NCI-H1417 treated with DMSO at 0.1 percent for 48 hours (cell line): ENCODE measurements at regions not wholly inside any gene's neighbourhood (a gene's known extent, or its start where the extent isn't known, plus 50 kb on each side); places are given as distances from the start of the nearest gene placed in this dataset.
"Not testable (repeated sequence)": the region's sequence is repeated elsewhere in the genome, so short reads cannot be mapped to it uniquely, and the experiment has no call there.

Source experiments
- DNase-seq: peaks from one replicate; lab custom pipeline; 2025; lab: John Stamatoyannopoulos, UW

GRCh38 chr9:99485459-99485858, 263.4 kb downstream of the SEC61B start:
- DNase-seq: no peak

GRCh38 chr9:99486684-99487083, 264.6 kb downstream of the SEC61B start:
- DNase-seq: no peak

GRCh38 chr9:99488131-99489059, 266.3 kb downstream of the SEC61B start:
- peak; percentile 19 for DNase-seq

GRCh38 chr9:99489060-99489413, 267.0 kb downstream of the SEC61B start:
- DNase-seq: no peak

GRCh38 chr9:99490729-99491128, 268.6 kb downstream of the SEC61B start:
- DNase-seq: no peak

GRCh38 chr9:99491408-99492158, 269.5 kb downstream of the SEC61B start:
- DNase-seq: no peak

GRCh38 chr9:99497641-99498040, 275.6 kb downstream of the SEC61B start:
- DNase-seq: no peak

- DNase-seq: not testable (repeated sequence)
Observed at GRCh38 chr9:99498979-99499378, 276.9 kb downstream of the SEC61B start.

GRCh38 chr9:99505936-99506335, 283.9 kb downstream of the SEC61B start:
- no peak for DNase-seq

GRCh38 chr9:99506747-99507348, 284.8 kb downstream of the SEC61B start:
- no peak for DNase-seq

GRCh38 chr9:99509065-99509745, 287.1 kb downstream of the SEC61B start:
- no peak for DNase-seq

GRCh38 chr9:99509900-99510535, 287.9 kb downstream of the SEC61B start:
- no peak for DNase-seq

- DNase-seq: no peak
Observed at GRCh38 chr9:99511723-99512122, 289.6 kb downstream of the SEC61B start.

- DNase-seq: no peak
Observed at GRCh38 chr9:99513441-99514112, 291.5 kb downstream of the SEC61B start.

GRCh38 chr9:99515093-99515492, 293.0 kb downstream of the SEC61B start:
- DNase-seq: no peak

GRCh38 chr9:99515895-99516656, 294.0 kb downstream of the SEC61B start:
- no peak for DNase-seq

- no peak for DNase-seq
Observed at GRCh38 chr9:99516657-99517049, 294.6 kb downstream of the SEC61B start.

GRCh38 chr9:99523838-99524237, 297.8 kb upstream of the NR4A3 start:
- no peak for DNase-seq

GRCh38 chr9:99531313-99531712, 290.4 kb upstream of the NR4A3 start:
- DNase-seq: no peak

GRCh38 chr9:99533421-99533820, 288.3 kb upstream of the NR4A3 start:
- DNase-seq: no peak
